NCI-H226 (cell line): ENCODE measurements at regions not wholly inside any gene's neighbourhood (a gene's known extent, or its start where the extent isn't known, plus 50 kb on each side); places are given as distances from the start of the nearest gene placed in this dataset.
"Not testable (repeated sequence)": the region's sequence is repeated elsewhere in the genome, so short reads cannot be mapped to it uniquely, and the experiment has no call there.

Experiments
- DNase-seq: peaks from one replicate; pipeline ENCODE4 v3.0.0-alpha.2; 2015

- DNase-seq = no peak
Measured at GRCh38 chr4:52374877-52375276, 284.2 kb downstream of the USP46 start.

- DNase-seq = no peak
Measured at GRCh38 chr4:52376132-52376704, 282.9 kb downstream of the USP46 start.

GRCh38 chr4:52377563-52377962 lies 281.5 kb downstream of the USP46 start:
- DNase-seq = no peak

GRCh38 chr4:52407545-52407944 lies 251.6 kb downstream of the USP46 start:
- DNase-seq = peak; percentile 7

- DNase-seq = no peak
Measured at GRCh38 chr4:52408032-52408431, 251.1 kb downstream of the USP46 start.

- no peak for DNase-seq
Measured at GRCh38 chr4:52408471-52408870, 250.6 kb downstream of the USP46 start.

GRCh38 chr4:52409766-52410165 lies 249.3 kb downstream of the USP46 start:
- DNase-seq = not testable (repeated sequence)

- DNase-seq = no peak
Measured at GRCh38 chr4:52410971-52411370, 248.1 kb downstream of the USP46 start.

GRCh38 chr4:52420330-52420729 lies 238.8 kb downstream of the USP46 start:
- no peak for DNase-seq

GRCh38 chr4:52421811-52422213 lies 237.3 kb downstream of the USP46 start:
- no peak for DNase-seq

- no peak for DNase-seq
Measured at GRCh38 chr4:52423967-52424366, 235.1 kb downstream of the USP46 start.

- no peak for DNase-seq
Measured at GRCh38 chr4:52425751-52426326, 233.3 kb downstream of the USP46 start.

- DNase-seq = no peak
Measured at GRCh38 chr4:52431410-52431809, 227.7 kb downstream of the USP46 start.

- no peak for DNase-seq
Measured at GRCh38 chr4:52431869-52432268, 227.2 kb downstream of the USP46 start.

GRCh38 chr4:52442524-52442923 lies 216.6 kb downstream of the USP46 start:
- DNase-seq = not testable (repeated sequence)

- DNase-seq = no peak
Measured at GRCh38 chr4:52472444-52472843, 186.7 kb downstream of the USP46 start.

- no peak for DNase-seq
Measured at GRCh38 chr4:52477191-52477780, 181.8 kb downstream of the USP46 start.

- DNase-seq = no peak
Measured at GRCh38 chr4:52483186-52483890, 175.8 kb downstream of the USP46 start.

- DNase-seq = no peak
Measured at GRCh38 chr4:52507774-52508173, 151.3 kb downstream of the USP46 start.

- no peak for DNase-seq
Measured at GRCh38 chr4:52510939-52511565, 148.0 kb downstream of the USP46 start.

GRCh38 chr4:52511825-52512224 lies 147.3 kb downstream of the USP46 start:
- DNase-seq = no peak

- no peak for DNase-seq
Measured at GRCh38 chr4:52512291-52512690, 146.8 kb downstream of the USP46 start.

- DNase-seq = not testable (repeated sequence)
Measured at GRCh38 chr4:52522093-52522492, 137.0 kb downstream of the USP46 start.

- DNase-seq = no peak
Measured at GRCh38 chr4:52529983-52530382, 129.1 kb downstream of the USP46 start.
